T-helper 1 cell (primary cell): ENCODE measurements at regions not wholly inside any gene's neighbourhood (a gene's known extent, or its start where the extent isn't known, plus 50 kb on each side); places are given as distances from the start of the nearest gene placed in this dataset.
"Not testable (repeated sequence)": the region's sequence is repeated elsewhere in the genome, so short reads cannot be mapped to it uniquely, and the experiment has no call there.

Experiments
- DNase-seq, 5 donors: peaks; one replicate each; pipeline ENCODE4 v3.0.0-alpha.2; 2012 to 2020

- DNase-seq = not testable (repeated sequence)
These were observed 235.9 kb downstream of the TMEM121 start for GRCh38 chr14:105762262-105762661.

- not testable (repeated sequence) for DNase-seq
These were observed 238.0 kb downstream of the TMEM121 start for GRCh38 chr14:105764254-105764901.

GRCh38 chr14:105765072-105765825 is 238.9 kb downstream of the TMEM121 start:
- not testable (repeated sequence) for DNase-seq

GRCh38 chr14:105765893-105766614 is 239.7 kb downstream of the TMEM121 start:
- no peak for DNase-seq

- no peak for DNase-seq
These were observed 240.9 kb downstream of the TMEM121 start for GRCh38 chr14:105767315-105767714.

- DNase-seq = not testable (repeated sequence)
These were observed 241.7 kb downstream of the TMEM121 start for GRCh38 chr14:105768039-105768438.

- DNase-seq = not testable (repeated sequence)
These were observed 242.8 kb downstream of the TMEM121 start for GRCh38 chr14:105769061-105769730.

GRCh38 chr14:105770619-105771216 is 244.3 kb downstream of the TMEM121 start:
- DNase-seq = not testable (repeated sequence)

GRCh38 chr14:105771261-105772226 is 245.2 kb downstream of the TMEM121 start:
- not testable (repeated sequence) for DNase-seq

GRCh38 chr14:105772710-105773250 is 246.4 kb downstream of the TMEM121 start:
- DNase-seq = not testable (repeated sequence)

- no peak for DNase-seq
These were observed 247.2 kb downstream of the TMEM121 start for GRCh38 chr14:105773584-105773983.

- no peak for DNase-seq
These were observed 247.6 kb downstream of the TMEM121 start for GRCh38 chr14:105774001-105774400.

GRCh38 chr14:105774585-105775348 is 248.4 kb downstream of the TMEM121 start:
- not testable (repeated sequence) for DNase-seq

GRCh38 chr14:105775349-105775923 is 249.1 kb downstream of the TMEM121 start:
- DNase-seq = not testable (repeated sequence)

- DNase-seq = not testable (repeated sequence)
These were observed 249.7 kb downstream of the TMEM121 start for GRCh38 chr14:105776112-105776511.

GRCh38 chr14:105776924-105777323 is 250.5 kb downstream of the TMEM121 start:
- DNase-seq = no peak

GRCh38 chr14:105783707-105784106 is 257.3 kb downstream of the TMEM121 start:
- DNase-seq = no peak

- no peak for DNase-seq
These were observed 267.5 kb downstream of the TMEM121 start for GRCh38 chr14:105793836-105794235.

- no peak for DNase-seq
These were observed 271.2 kb downstream of the TMEM121 start for GRCh38 chr14:105797546-105797945.

GRCh38 chr14:105805701-105806100 is 279.3 kb downstream of the TMEM121 start:
- DNase-seq = no peak
